ENCODE measurements at regions not wholly inside any gene's neighbourhood (a gene's known extent, or its start where the extent isn't known, plus 50 kb on each side); places are given as distances from the start of the nearest gene placed in this dataset.
"Not testable (repeated sequence)": the region's sequence is repeated elsewhere in the genome, so short reads cannot be mapped to it uniquely, and the experiment has no call there.

- no peak for DNase-seq (ENCODE audit: low spot score)
Measured at GRCh38 chr4:146073517-146073916, 102.0 kb upstream of the LSM6 start.

GRCh38 chr4:146072376-146072775, 103.1 kb upstream of the LSM6 start:
- DNase-seq (ENCODE audit: low spot score): no peak

- DNase-seq (ENCODE audit: low spot score): no peak
Measured at GRCh38 chr4:146071390-146071789, 104.1 kb upstream of the LSM6 start.

GRCh38 chr4:146063143-146063542, 112.4 kb upstream of the LSM6 start:
- peak; percentile 21 for DNase-seq (ENCODE audit: low spot score)

GRCh38 chr4:146062340-146062739, 113.2 kb upstream of the LSM6 start:
- DNase-seq (ENCODE audit: low spot score): no peak

GRCh38 chr4:146061610-146062334, 113.7 kb upstream of the LSM6 start:
- peak; percentile 27 for DNase-seq (ENCODE audit: low spot score)

GRCh38 chr4:146059865-146060264, 115.7 kb upstream of the LSM6 start:
- DNase-seq (ENCODE audit: low spot score): no peak

GRCh38 chr4:146059151-146059550, 116.4 kb upstream of the LSM6 start:
- no peak for DNase-seq (ENCODE audit: low spot score)

GRCh38 chr4:146058531-146058930, 117.0 kb upstream of the LSM6 start:
- no peak for DNase-seq (ENCODE audit: low spot score)

- no peak for DNase-seq (ENCODE audit: low spot score)
Measured at GRCh38 chr4:146054676-146055075, 116.1 kb upstream of the ZNF827 start.

GRCh38 chr4:146053891-146054290, 115.3 kb upstream of the ZNF827 start:
- DNase-seq (ENCODE audit: low spot score): no peak

- DNase-seq (ENCODE audit: low spot score): no peak
Measured at GRCh38 chr4:146051728-146052391, 113.2 kb upstream of the ZNF827 start.

GRCh38 chr4:146051223-146051622, 112.6 kb upstream of the ZNF827 start:
- no peak for DNase-seq (ENCODE audit: low spot score)

- no peak for DNase-seq (ENCODE audit: low spot score)
Measured at GRCh38 chr4:146049802-146050201, 111.2 kb upstream of the ZNF827 start.

- DNase-seq (ENCODE audit: low spot score): not testable (repeated sequence)
Measured at GRCh38 chr4:146047768-146048167, 109.1 kb upstream of the ZNF827 start.

- no peak for DNase-seq (ENCODE audit: low spot score)
Measured at GRCh38 chr4:146041139-146042004, 102.7 kb upstream of the ZNF827 start.

GRCh38 chr4:146040623-146041022, 102.0 kb upstream of the ZNF827 start:
- DNase-seq (ENCODE audit: low spot score): no peak

GRCh38 chr4:146033149-146033548, 94.5 kb upstream of the ZNF827 start:
- no peak for DNase-seq (ENCODE audit: low spot score)

- DNase-seq (ENCODE audit: low spot score): no peak
Measured at GRCh38 chr4:146032234-146032860, 93.7 kb upstream of the ZNF827 start.

GRCh38 chr4:146029939-146030710, 91.5 kb upstream of the ZNF827 start:
- DNase-seq (ENCODE audit: low spot score): no peak

GRCh38 chr4:146029147-146029546, 90.5 kb upstream of the ZNF827 start:
- DNase-seq (ENCODE audit: low spot score): no peak

GRCh38 chr4:146027761-146028160, 89.1 kb upstream of the ZNF827 start:
- no peak for DNase-seq (ENCODE audit: low spot score)

Measured in putamen (tissue), 1 donor.